AG10803 (cell line): ENCODE measurements at regions not wholly inside any gene's neighbourhood (a gene's known extent, or its start where the extent isn't known, plus 50 kb on each side); places are given as distances from the start of the nearest gene placed in this dataset.

ENCODE experiments used
- DNase-seq: peaks from one replicate; pipeline ENCODE4 v3.0.0; 2010; ENCODE audit warnings: low read depth
- H3K4me3 ChIP-seq: 2 replicates; pipeline ENCODE4 v1.5.1; 2011; ENCODE audit warnings: mild to moderate bottlenecking, low read length, control low read depth
- TF ChIP-seq, protein P1 (sequence below): conservative IDR thresholded peaks from 2 replicates; pipeline ENCODE4 v1.5.1; 2011; ENCODE audit warnings: mild to moderate bottlenecking, low read length, control low read depth, inconsistent platforms

DNA sequence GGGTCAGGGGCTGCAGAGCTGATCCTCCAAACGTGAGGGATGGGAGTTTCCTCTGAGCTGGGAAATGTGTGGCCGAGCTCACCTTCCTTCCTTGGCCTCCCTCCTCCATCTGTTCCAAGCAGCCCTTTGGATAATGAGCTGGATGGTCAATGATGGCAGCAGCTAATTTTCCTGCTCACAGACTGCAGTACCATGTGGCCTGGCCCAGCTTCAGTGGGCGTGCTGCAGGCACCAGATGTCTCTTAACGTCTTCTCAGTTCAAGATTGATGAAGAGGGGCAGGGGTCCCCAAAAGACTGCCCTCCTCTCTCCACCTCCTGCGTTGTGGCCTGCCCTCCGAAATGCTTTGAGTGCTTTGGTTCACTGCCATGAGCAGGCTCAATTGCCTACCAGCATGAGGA is 86.0 kb downstream of the UBIAD1 start:
- TF ChIP-seq, protein P1, sequence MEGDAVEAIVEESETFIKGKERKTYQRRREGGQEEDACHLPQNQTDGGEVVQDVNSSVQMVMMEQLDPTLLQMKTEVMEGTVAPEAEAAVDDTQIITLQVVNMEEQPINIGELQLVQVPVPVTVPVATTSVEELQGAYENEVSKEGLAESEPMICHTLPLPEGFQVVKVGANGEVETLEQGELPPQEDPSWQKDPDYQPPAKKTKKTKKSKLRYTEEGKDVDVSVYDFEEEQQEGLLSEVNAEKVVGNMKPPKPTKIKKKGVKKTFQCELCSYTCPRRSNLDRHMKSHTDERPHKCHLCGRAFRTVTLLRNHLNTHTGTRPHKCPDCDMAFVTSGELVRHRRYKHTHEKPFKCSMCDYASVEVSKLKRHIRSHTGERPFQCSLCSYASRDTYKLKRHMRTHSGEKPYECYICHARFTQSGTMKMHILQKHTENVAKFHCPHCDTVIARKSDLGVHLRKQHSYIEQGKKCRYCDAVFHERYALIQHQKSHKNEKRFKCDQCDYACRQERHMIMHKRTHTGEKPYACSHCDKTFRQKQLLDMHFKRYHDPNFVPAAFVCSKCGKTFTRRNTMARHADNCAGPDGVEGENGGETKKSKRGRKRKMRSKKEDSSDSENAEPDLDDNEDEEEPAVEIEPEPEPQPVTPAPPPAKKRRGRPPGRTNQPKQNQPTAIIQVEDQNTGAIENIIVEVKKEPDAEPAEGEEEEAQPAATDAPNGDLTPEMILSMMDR, result no peak
- no peak overlapping the region for H3K4me3 ChIP-seq
- DNase-seq, result no peak

DNA sequence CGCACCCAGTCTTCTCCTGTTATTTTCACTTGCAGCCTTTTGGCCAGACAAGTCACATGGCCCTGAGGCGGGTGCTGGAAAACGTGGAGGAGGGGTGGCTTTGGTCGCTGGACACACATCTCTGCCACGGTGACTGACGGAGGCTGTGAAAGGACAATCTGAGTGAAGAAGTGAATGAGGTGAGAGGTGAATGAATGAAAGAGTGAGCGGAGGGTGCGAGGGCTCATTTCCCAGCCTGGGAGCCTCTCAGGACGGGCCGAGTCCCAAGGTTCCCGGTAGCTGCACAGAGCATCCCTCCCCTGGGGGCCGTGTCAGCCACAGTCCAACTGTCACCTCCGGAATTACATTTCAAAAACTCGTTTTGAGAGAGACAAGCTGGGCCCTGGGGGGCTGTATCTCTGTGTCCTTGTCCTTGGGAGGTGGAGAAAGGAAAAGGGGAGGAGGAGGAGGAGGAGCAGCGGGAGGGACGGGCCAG is 89.6 kb downstream of the UBIAD1 start:
- H3K4me3 ChIP-seq, result no peak overlapping the region
- TF ChIP-seq, protein P1, result no peak
- no peak for DNase-seq

DNA sequence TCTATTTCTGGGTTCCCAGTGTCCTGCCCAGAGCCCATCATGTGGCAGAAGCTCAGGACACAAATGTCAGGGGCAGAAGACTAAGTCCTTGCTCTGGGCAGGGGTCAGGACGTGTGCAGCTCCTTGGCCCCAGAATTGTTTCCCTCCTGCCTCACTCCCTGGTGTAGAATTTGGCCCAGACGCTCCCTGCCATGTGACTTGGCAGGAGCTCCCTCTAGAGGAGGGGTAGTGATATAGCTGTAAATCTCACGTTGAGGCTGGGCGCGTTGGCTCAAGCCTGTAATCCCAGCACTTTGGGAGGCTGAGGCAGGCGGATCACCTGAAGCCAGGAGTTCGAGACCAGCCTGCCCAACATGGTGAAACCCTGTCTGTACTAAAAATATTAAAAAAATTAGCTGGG is 91.2 kb downstream of the UBIAD1 start:
- TF ChIP-seq, protein P1, result no peak
- H3K4me3 ChIP-seq, result no peak overlapping the region
- no peak for DNase-seq

DNA sequence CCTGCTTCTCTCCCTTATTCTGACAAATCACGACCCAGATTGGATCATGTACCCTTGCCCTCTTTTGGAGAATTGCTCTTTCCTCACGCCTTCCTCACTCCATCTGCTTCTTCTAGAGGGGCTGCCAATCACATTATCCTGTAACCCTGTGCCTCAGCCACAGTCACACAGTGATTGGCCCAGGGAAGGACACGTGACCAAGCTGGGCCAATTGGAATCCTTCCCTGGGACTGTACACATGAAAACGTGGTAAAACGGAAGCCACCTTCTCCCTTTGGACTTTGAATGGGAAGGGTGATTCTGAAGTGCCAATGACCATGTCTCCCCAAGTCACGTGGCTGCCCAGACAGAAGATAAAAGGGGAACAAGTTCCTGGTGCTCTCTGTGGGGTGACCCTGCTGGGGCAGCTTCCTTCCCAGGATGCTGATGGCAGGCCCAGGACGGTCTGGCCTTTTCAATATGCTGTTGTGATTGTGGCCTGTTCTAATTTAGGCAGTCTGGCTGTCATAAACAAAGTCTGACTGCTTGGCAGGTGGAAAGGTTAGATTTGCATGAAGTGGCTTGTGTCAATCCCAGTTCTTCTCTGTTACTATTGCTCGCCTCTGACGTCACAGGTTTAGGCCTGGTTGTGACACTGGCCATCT is 92.9 kb downstream of the UBIAD1 start:
- TF ChIP-seq, protein P1, result no peak
- H3K4me3 ChIP-seq, result no peak overlapping the region

DNA sequence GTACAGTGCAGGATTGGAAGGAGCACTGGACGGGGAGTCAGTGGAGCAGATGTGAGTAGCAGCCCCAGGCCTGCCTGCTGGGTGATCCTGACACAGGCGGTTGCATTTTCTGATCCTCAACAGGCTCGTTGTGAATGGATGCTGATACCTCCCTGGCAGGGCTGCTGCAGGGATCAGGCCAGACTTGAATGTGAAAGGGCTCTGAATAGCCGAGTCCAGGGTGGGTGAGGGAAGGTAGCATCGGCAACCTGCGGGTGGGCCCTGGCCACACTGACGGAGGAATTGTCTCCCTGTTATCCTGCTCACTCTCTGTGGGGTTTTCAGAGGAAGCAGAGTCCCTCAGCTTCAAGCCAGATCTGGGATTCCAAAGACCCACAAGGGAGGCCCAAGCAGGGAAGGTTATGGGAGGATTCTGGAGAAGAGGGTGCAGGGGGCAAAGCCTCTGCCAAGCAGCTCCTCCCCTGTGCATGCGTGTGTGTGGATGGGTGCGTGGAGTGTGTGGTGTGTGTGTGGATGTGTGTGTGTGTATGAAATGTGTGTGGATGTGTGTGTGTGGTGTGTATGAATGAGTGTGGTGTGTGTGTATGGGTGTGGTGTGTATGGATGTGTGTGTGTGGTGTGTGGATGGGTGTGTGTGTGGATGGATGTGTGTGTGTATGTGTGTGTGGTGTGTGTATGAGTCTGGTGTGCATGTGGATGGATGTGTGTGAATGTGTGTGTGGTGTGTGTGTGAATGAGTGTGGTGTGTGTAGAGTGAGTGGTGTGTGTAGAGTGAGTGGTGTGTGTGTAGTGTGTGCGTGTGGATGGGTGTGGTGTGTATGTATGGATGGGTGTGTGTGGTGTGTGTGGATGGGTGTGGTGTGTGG is 100.3 kb downstream of the UBIAD1 start:
- no peak overlapping the region for H3K4me3 ChIP-seq
- DNase-seq, result no peak
- TF ChIP-seq, protein P1, result no peak

More for the DNA sequence above, 92.9 kb downstream of the UBIAD1 start:
- no peak for DNase-seq

DNA sequence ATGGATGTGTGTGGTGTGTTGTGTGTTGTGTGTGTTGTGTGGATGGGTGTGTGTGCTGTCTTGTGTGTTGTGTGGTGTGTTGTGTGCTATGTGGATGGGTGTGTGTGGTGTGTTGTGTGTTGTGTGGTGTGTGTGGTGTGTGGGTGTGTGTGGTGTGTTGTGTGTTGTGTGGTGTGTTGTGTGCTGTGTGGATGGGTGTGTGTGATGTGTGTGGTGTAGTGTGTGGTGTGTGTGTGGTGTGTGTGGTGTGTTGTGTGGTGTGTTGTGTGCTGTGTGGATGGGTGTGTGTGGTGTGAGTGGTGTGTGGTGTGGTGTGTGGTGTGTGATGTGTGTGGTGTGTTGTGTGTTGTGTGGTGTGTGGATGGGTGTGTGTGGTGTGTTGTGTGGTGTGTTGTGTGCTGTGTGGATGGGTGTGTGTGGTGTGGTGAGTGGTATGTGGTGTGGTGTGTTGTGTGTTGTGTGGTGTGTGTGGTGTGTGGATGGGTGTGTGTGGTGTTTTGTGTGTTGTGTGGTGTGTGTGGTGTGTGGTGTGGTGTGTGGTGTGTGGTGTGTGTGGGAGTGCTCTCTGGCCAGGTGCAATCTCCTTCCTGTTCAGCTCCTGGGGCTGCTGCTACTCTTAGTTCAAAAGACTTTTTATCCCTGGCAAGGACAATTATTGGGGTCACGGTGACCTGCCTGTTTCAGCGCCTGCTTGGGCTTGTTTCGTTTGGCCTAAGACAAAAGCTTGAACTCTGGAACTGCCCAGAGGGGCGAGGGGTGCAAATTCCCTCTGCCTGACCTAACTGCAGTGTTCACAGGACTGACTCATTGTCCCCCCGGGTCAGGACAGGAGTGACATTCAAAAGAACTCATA is 101.1 kb downstream of the UBIAD1 start:
- no peak for DNase-seq
- no peak overlapping the region for H3K4me3 ChIP-seq
- TF ChIP-seq, protein P1, result no peak
